ENCODE measurements at regions not wholly inside any gene's neighbourhood (a gene's known extent, or its start where the extent isn't known, plus 50 kb on each side); places are given as distances from the start of the nearest gene placed in this dataset.
"Not testable (repeated sequence)": the region's sequence is repeated elsewhere in the genome, so short reads cannot be mapped to it uniquely, and the experiment has no call there.

DNA sequence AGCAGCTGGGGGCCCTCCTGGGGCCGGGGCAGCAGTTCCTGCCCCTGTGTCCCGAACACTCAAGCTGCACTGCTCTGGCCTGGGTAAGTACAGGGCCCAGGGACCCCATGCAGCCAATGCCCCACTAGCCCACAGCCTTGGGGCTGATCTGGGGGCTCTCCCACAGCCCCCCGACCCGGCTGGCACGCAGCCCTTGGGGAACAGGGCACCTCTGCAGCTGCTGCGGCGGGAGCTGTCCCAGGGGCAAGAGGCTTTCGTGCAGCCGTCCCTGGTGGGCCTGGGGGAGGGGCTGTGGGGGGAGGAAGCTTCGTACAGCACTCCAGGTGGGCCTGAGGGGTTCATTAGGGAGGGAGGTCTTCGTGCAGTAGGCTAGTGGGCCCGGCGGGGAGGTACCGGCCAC lies 186.9 kb downstream of the IGLL1 start:
- TF ChIP-seq, protein P1, sequence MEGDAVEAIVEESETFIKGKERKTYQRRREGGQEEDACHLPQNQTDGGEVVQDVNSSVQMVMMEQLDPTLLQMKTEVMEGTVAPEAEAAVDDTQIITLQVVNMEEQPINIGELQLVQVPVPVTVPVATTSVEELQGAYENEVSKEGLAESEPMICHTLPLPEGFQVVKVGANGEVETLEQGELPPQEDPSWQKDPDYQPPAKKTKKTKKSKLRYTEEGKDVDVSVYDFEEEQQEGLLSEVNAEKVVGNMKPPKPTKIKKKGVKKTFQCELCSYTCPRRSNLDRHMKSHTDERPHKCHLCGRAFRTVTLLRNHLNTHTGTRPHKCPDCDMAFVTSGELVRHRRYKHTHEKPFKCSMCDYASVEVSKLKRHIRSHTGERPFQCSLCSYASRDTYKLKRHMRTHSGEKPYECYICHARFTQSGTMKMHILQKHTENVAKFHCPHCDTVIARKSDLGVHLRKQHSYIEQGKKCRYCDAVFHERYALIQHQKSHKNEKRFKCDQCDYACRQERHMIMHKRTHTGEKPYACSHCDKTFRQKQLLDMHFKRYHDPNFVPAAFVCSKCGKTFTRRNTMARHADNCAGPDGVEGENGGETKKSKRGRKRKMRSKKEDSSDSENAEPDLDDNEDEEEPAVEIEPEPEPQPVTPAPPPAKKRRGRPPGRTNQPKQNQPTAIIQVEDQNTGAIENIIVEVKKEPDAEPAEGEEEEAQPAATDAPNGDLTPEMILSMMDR (conservative IDR thresholded peaks at IDR 0.05; ENCODE audit: low read length): not testable (repeated sequence)
- TF ChIP-seq EZH2phosphoT487 (IDR thresholded peaks at IDR 0.05; ENCODE audit: borderline replicate concordance, low read depth, low read length): not testable (repeated sequence)

Data from OCI-LY7 (cell line).